Esophagus squamous epithelium (tissue), 4 donors: ENCODE measurements at regions not wholly inside any gene's neighbourhood (a gene's known extent, or its start where the extent isn't known, plus 50 kb on each side); places are given as distances from the start of the nearest gene placed in this dataset.

Experiments
- CTCF ChIP-seq, 6 experiments: fragments of 450-650 bp in 4 of 6; fragments of 200-600 bp in 2 of 6; sonication (generic) in 2 of 6; IDR thresholded peaks; one replicate each; pipeline ENCODE4 v1.5.1; 2016 to 2019; ENCODE audit warnings: antibody characterized with exemption in 6 of 6, mild to moderate bottlenecking in 4 of 6, moderate library complexity in 4 of 6
- POLR2A ChIP-seq, 4 donors: fragments of 450-650 bp; IDR thresholded peaks; one replicate each; pipeline ENCODE4 v1.6.1; 2017; ENCODE audit warnings: antibody characterized with exemption in 4 of 4, mild to moderate bottlenecking in 4 of 4, moderate library complexity in 3 of 4

- TF ChIP-seq CTCF (IDR thresholded peaks at IDR 0.05) (no peak), POLR2A (IDR thresholded peaks at IDR 0.05) (no peak)
Observed at GRCh38 chr6:105952772-105953690, 133.1 kb upstream of the PRDM1 start.
